Omental fat pad (tissue), 3 donors: ENCODE measurements at regions not wholly inside any gene's neighbourhood (a gene's known extent, or its start where the extent isn't known, plus 50 kb on each side); places are given as distances from the start of the nearest gene placed in this dataset.

Experiments
- ATAC-seq: fragments of 150-250 bp; one replicate; pipeline ENCODE4 v1.9.1; 2016; ENCODE audit warnings: mild to moderate bottlenecking, moderate library complexity; ENCODE audit not compliant: low FRiP score
- DNase-seq: peaks from one replicate; pipeline ENCODE4 v3.0.0-alpha.2; 2019; ENCODE audit warnings: low spot score
- CTCF ChIP-seq, 3 donors: fragments of 450-650 bp; IDR thresholded peaks; one replicate each; pipeline ENCODE4 v1.5.1; 2016 to 2017; ENCODE audit warnings: antibody characterized with exemption in 3 of 3, mild to moderate bottlenecking in 3 of 3, moderate library complexity in 2 of 3

- ATAC-seq = no peak
- no peak for TF ChIP-seq CTCF (IDR thresholded peaks at IDR 0.05)
- no peak for DNase-seq
Measured at GRCh38 chr3:80261082-80261481, 493.3 kb upstream of the ROBO1 start.

- TF ChIP-seq CTCF (IDR thresholded peaks at IDR 0.05) = no peak
- ATAC-seq (no peak), DNase-seq (no peak)
Measured at GRCh38 chr3:80259736-80260135, 491.9 kb upstream of the ROBO1 start.

GRCh38 chr3:80252113-80252512 lies 484.3 kb upstream of the ROBO1 start:
- ATAC-seq (no peak), DNase-seq (no peak)
- TF ChIP-seq CTCF (IDR thresholded peaks at IDR 0.05) = no peak

- ATAC-seq = no peak
- TF ChIP-seq CTCF (IDR thresholded peaks at IDR 0.05) = no peak
- DNase-seq = no peak
Measured at GRCh38 chr3:80247766-80248165, 480.0 kb upstream of the ROBO1 start.

- DNase-seq = no peak
Measured at GRCh38 chr3:80244390-80244789, 476.6 kb upstream of the ROBO1 start.

GRCh38 chr3:80241791-80242190 lies 474.0 kb upstream of the ROBO1 start:
- TF ChIP-seq CTCF (IDR thresholded peaks at IDR 0.05) = no peak
- ATAC-seq = no peak
- no peak for DNase-seq

More at GRCh38 chr3:80244390-80244789, 476.6 kb upstream of the ROBO1 start:
- no peak for ATAC-seq
- no peak for TF ChIP-seq CTCF (IDR thresholded peaks at IDR 0.05)

GRCh38 chr3:80239301-80239700 lies 471.5 kb upstream of the ROBO1 start:
- ATAC-seq (no peak), DNase-seq (no peak)
- no peak for TF ChIP-seq CTCF (IDR thresholded peaks at IDR 0.05)
